Subcutaneous abdominal adipose tissue (tissue), 5 donors: ENCODE measurements at regions not wholly inside any gene's neighbourhood (a gene's known extent, or its start where the extent isn't known, plus 50 kb on each side); places are given as distances from the start of the nearest gene placed in this dataset.
"Not testable (repeated sequence)": the region's sequence is repeated elsewhere in the genome, so short reads cannot be mapped to it uniquely, and the experiment has no call there.

Source experiments
- H3K27ac ChIP-seq: one replicate; pipeline ENCODE4 v1.7.0; 2013; ENCODE audit warnings: low read depth, mild to moderate bottlenecking, inconsistent platforms, low read length, moderate library complexity
- H3K27me3 ChIP-seq, 5 donors: one replicate each; pipeline ENCODE4 v1.7.0; 2013; ENCODE audit warnings: low read length in 5 of 5, inconsistent platforms in 1 of 5; ENCODE audit not compliant: control insufficient read depth in 5 of 5, insufficient read depth in 4 of 5
- H3K36me3 ChIP-seq, 5 donors: one replicate each; pipeline ENCODE4 v1.7.0; 2013; ENCODE audit warnings: low read length in 5 of 5; ENCODE audit not compliant: control insufficient read depth in 5 of 5, insufficient read depth in 5 of 5
- H3K4me1 ChIP-seq, 5 donors: one replicate each; pipeline ENCODE4 v1.7.0; 2013; ENCODE audit warnings: low read length in 5 of 5, mild to moderate bottlenecking in 3 of 5, moderate library complexity in 1 of 5; ENCODE audit not compliant: control insufficient read depth in 5 of 5, insufficient read depth in 5 of 5
- H3K4me3 ChIP-seq, 5 donors: one replicate each; pipeline ENCODE4 v1.7.0; 2013; ENCODE audit warnings: low read length in 5 of 5, low read depth in 1 of 5
- H3K9ac ChIP-seq, 5 donors: one replicate each; pipeline ENCODE4 v1.7.0; 2013; ENCODE audit warnings: low read length in 5 of 5, mild to moderate bottlenecking in 4 of 5, moderate library complexity in 3 of 5
- H3K9me3 ChIP-seq, 5 donors: one replicate each; pipeline ENCODE4 v1.7.0; 2013; ENCODE audit warnings: low read length in 5 of 5; ENCODE audit not compliant: control insufficient read depth in 5 of 5
- donor health status: healthy.
- donor health status: healthy.
- donor health status: healthy.
- donor health status: healthy.
- donor health status: healthy.

- peaks cover 0 to 10% (median 5%) of the 10 kb centered on the region in 5 donors for H3K4me1 ChIP-seq
- H3K9me3 ChIP-seq: no peaks in the 10 kb centered on the region
- no peaks in the 10 kb centered on the region for H3K36me3 ChIP-seq
- no peak overlapping the region for H3K4me3 ChIP-seq
- no peak overlapping the region for H3K27ac ChIP-seq
- H3K27me3 ChIP-seq: no peaks in the 10 kb centered on the region
- no peak overlapping the region for H3K9ac ChIP-seq
These were observed 109.6 kb downstream of the CTNND1 start for GRCh38 chr11:57871231-57871630.

DNA sequence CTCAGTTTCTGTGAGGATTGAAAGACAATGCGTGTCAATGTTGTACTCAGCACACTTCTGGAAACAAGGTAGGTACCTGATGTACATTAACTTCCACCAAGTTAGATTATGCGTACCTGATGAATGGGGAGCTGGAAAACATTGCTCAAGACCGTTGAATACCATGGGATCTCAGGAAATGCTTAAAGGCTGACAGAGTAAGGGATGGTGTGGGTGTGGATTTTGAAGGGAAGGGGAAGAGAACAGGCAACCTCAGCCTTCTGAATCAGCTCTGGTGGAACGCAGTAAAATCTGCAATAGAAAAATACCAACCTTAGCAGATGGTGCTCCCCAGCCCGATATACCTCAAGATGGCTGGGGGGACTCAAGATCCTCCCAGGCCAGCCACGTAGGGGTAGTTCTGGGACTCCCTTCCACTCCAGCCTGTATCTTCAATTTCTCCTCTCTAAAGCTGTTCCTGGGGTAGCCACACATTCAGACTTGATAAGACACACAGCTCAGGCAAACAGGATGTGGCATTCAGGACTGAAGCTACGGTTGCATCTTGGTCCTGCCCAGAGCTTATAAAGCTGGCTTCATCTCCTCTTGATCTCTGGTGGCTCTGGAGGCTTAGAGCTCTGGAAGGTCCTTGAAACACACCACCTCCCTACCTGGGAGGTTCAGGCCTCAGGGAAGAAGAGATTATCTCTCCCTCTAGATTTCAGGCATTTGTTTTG is 111.8 kb downstream of the CTNND1 start:
- H3K4me3 ChIP-seq: no peak overlapping the region
- H3K27ac ChIP-seq: no peak overlapping the region
- H3K9ac ChIP-seq: no peak overlapping the region
- peaks cover 0 to 10% (median 5%) of the 10 kb centered on the region in 5 donors for H3K4me1 ChIP-seq
- H3K27me3 ChIP-seq: no peaks in the 10 kb centered on the region
- H3K9me3 ChIP-seq: no peaks in the 10 kb centered on the region
- no peaks in the 10 kb centered on the region for H3K36me3 ChIP-seq

DNA sequence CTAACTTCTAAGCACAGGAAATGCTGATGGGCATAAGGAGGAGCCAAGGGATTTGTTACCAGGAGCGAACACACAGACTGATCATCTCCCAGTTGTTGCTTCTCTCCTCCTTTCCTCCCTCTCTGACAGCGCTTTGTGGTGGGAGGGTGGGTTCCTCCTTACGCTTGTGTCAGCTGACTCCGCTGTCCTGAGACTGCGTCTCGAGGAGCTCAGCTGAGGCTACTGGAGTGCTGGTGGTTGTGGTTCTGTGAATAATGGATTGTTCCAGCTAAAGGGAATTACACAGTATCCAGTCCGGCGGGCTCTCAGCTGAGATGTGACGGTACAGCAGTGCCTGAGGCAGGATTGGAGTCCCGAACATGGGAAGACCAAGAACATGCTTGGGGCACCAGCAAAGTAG is 113.4 kb downstream of the CTNND1 start:
- no peak overlapping the region for H3K27ac ChIP-seq
- H3K27me3 ChIP-seq: no peaks in the 10 kb centered on the region
- no peak overlapping the region for H3K4me3 ChIP-seq
- H3K9ac ChIP-seq: no peak overlapping the region
- no peaks in the 10 kb centered on the region for H3K36me3 ChIP-seq
- H3K9me3 ChIP-seq: no peaks in the 10 kb centered on the region
- peaks cover 0 to under 1% (median 0%) of the 10 kb centered on the region in 5 donors for H3K4me1 ChIP-seq

DNA sequence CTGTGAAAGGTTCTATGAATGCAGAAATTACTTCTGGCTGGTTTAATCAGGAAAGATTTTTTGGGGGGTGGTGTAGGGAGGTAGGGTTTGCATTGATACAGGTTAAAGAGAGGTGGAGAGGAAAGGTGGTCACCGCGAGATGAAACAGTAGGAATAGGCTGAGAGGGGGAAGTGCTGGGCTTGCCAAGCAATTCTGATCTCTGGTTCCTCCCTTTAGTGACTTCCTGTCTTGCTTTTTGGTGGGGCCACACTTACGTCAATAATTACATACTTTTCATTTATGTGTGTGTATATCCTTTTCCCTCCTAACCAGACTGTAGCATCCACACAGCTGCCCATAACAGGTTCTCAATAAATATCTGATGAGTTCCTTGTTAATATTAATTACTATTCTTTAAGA is 120.0 kb downstream of the CTNND1 start:
- Histone ChIP-seq H3K27me3 (no peaks in the 10 kb centered on the region), H3K4me1 (peaks cover 0 to 11% (median 0%) of the 10 kb centered on the region in 5 donors), H3K4me3 (no peak overlapping the region), H3K9ac (no peak overlapping the region), H3K9me3 (no peaks in the 10 kb centered on the region), H3K36me3 (no peaks in the 10 kb centered on the region), H3K27ac (no peak overlapping the region)

GRCh38 chr11:57883630-57884029 is 122.0 kb downstream of the CTNND1 start:
- no peak overlapping the region for H3K9ac ChIP-seq
- no peaks in the 10 kb centered on the region for H3K36me3 ChIP-seq
- H3K4me3 ChIP-seq: no peak overlapping the region
- peaks cover 0 to 11% (median 0%) of the 10 kb centered on the region in 5 donors for H3K4me1 ChIP-seq
- no peaks in the 10 kb centered on the region for H3K27me3 ChIP-seq
- H3K27ac ChIP-seq: no peak overlapping the region
- H3K9me3 ChIP-seq: no peaks in the 10 kb centered on the region

DNA sequence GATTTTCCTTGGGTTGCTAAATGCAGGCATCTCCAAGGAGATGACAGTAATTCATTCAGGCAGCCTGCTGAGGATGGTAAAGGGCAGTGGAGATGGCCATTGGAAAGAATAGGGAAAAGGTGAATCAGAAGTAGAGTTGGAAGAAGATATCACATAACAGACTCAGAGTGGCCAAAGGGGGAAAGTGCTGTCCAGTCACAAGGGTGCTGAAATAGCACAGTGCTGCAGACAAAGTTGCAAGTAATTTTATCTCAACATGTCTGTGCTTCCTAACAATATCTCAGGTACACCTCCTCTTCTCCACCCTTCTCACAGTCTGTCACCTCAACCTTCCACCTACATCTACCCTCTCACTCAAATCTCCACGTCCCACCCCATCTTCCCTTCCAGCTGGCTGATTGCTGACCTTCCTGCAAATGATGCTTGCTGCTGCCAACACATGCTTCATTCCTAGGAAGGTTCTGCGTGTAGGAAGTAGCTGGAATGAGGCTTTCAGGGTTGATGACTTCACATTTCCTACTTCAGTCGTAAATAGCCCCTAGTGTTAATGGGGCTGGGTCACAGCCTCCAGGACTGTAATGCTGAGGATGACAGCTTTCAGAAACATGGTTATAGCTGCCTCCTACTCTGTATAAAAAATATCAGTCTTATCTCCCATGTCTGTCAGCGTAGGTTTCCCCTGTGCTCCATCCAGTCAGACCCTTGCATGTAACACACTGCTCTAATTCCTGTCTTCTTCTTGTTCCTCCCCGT is 123.9 kb downstream of the CTNND1 start:
- Histone ChIP-seq H3K4me1 (peaks cover 0 to 11% (median 0%) of the 10 kb centered on the region in 5 donors), H3K36me3 (no peaks in the 10 kb centered on the region), H3K27me3 (no peaks in the 10 kb centered on the region), H3K9ac (no peak overlapping the region), H3K4me3 (no peak overlapping the region), H3K27ac (no peak overlapping the region), H3K9me3 (no peaks in the 10 kb centered on the region)

DNA sequence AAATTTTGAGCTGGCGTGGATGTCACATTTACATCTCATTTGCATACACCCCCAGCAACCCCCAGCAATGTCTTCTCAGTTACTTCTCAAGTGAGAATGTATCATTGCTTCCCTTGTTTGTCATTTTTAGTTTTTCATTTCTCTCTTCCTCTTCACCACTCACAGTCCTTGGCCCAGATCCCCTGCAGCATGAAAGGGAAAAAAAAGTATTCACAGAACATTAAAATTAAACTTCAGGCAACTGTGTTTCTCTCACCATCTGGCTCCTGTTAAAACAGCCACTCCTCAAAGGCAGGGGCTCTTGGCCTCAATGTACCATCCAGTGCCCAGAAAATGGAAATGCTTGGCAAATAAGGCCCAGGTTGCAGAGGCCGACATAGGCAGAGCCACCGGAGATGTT is 126.8 kb downstream of the CTNND1 start:
- Histone ChIP-seq H3K4me1 (peaks cover 0 to 2% (median 0%) of the 10 kb centered on the region in 5 donors), H3K4me3 (no peak overlapping the region), H3K36me3 (no peaks in the 10 kb centered on the region), H3K27me3 (no peaks in the 10 kb centered on the region), H3K9me3 (no peaks in the 10 kb centered on the region), H3K9ac (no peak overlapping the region), H3K27ac (no peak overlapping the region)

DNA sequence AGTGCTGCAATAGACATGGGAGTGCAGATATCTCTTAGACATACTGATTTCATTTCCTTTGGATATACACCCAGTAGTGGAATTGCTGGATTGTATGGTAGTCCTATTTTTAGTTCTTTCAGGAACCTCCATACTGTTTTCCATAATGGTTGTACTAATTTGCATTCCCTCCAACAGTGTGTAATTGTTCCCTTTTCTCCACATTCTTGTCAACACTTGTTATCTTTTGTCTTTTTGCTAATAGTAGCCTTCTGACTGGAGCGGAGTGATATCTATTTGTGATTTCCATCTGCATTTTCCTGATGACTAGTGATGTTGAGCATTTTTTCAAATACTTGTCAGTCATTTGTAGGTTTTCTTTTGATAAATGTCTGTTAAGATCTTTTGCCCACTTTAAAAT is 128.9 kb downstream of the CTNND1 start:
- Histone ChIP-seq H3K9ac (no peak overlapping the region), H3K36me3 (no peaks in the 10 kb centered on the region), H3K27me3 (no peaks in the 10 kb centered on the region), H3K4me1 (peaks cover 0 to 2% (median 0%) of the 10 kb centered on the region in 5 donors), H3K9me3 (peaks cover 0 to 3% (median 0%) of the 10 kb centered on the region in 5 donors), H3K4me3 (no peak overlapping the region), H3K27ac (no peak overlapping the region)

GRCh38 chr11:57893200-57893599 is 130.5 kb upstream of the OR9Q1 start:
- not testable (repeated sequence) for H3K4me3 ChIP-seq, H3K36me3 ChIP-seq, H3K9ac ChIP-seq, H3K4me1 ChIP-seq, H3K27me3 ChIP-seq, H3K9me3 ChIP-seq, H3K27ac ChIP-seq

DNA sequence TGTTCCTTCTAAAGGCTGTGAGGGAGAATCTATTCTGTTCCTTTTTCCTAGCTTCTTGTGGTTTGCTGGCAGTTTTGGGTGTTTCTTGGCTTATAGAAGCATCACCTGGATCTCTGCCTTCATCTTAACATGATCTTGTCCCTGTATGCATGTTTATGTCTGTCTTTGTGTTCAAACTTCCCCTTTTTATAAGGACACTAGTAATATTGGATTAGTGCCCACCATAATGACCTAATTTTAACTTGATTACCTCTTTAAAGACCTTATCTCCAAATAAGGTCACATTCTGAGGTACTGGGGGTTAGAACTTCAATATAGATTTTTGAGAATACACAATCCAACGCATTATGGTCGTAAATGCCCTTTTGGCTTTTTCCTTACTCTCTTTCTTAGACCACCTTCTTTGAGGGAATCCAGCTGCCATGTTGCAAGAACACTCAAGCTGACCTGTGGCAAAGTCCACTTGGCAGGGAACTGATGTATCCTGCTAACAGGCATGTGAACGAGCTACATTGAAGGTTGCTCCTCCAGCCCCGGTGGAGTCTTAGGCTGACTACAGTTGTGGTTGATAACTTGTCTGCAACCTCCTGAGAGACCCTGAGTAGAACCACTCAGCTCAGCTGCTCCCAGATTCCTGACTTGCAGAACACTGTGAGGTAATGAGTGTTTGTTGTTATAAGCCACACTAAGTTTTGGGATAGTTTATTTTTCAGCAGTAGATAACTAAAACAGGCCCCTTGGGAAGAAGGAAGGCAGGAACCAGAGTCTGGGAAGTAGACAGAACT is 127.1 kb upstream of the OR9Q1 start:
- peaks cover 0 to 3% (median 0%) of the 10 kb centered on the region in 5 donors for H3K9me3 ChIP-seq
- no peaks in the 10 kb centered on the region for H3K4me1 ChIP-seq
- no peak overlapping the region for H3K4me3 ChIP-seq
- no peak overlapping the region for H3K27ac ChIP-seq
- no peak overlapping the region for H3K9ac ChIP-seq
- H3K36me3 ChIP-seq: no peaks in the 10 kb centered on the region
- H3K27me3 ChIP-seq: no peaks in the 10 kb centered on the region
